HG03432 (cell line): ENCODE measurements at regions not wholly inside any gene's neighbourhood (a gene's known extent, or its start where the extent isn't known, plus 50 kb on each side); places are given as distances from the start of the nearest gene placed in this dataset.

Source experiments
- ATAC-seq: cut with Tn5 transposase; IDR thresholded peaks from one replicate; pipeline ENCODE4 v1.9.1; 2021; ENCODE audit warnings: mild to moderate bottlenecking, moderate library complexity; ENCODE audit not compliant: unreplicated experiment

- ATAC-seq = no peak
Measured at GRCh38 chr4:125155251-125155650, 159.5 kb upstream of the FAT4 start.

GRCh38 chr4:125140966-125141495 is 173.7 kb upstream of the FAT4 start:
- ATAC-seq = no peak

DNA sequence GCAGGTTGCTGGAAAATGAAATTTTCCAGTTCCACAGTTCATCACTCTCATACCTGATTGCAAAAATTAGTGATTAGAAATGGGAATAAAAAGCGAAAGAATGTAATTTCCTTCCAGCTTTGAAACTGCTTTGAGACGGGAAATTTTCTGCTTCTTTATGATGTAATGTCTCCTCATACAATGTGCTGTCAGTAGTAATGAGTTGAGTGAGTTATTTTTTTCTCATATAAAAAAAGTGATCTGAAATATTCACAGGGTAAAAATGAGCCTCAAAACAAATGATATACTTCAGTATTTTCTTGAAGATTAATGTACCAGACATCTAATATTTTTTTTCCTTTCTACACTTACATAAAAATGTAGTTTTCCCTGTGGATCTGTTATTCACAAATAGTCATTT is 179.1 kb upstream of the FAT4 start:
- ATAC-seq = no peak

GRCh38 chr4:125132729-125133128 is 182.0 kb upstream of the FAT4 start:
- ATAC-seq = no peak

DNA sequence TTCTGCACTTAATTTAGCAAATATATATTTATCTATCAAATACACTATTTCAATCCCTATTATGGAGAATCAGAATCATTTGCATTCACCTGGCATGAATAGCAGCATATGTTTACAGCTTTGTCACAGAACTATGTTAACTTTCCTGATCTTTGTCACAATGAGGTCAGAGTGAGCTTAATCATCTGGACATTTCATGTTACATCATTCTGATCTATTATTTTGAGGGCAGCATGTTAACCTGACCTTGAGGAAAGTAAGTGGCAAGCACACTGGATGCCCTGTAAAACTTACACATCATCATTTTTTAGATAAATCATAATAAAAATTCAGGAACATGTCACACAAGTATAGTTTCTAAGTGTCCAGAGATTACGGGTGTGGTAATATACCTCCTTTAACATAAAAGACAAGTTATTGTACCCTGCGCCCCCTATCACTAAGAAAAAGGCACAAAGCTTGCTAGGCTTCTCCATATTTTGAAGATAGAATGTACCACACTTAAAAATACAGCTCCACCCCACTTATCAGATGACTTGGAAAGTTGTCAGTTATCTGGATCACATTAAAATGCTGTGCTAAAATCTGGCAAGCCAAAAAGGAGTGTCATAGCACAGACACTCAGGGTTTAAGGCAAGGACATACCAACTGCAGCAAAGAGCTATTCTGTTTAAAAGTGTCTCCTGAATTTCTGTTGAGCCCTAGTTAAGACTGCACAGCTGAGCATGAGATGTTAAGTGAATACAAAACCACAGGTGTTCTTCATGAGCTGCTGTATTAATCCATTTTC is 182.7 kb upstream of the FAT4 start:
- no peak for ATAC-seq

GRCh38 chr4:125125276-125125675 is 189.5 kb upstream of the FAT4 start:
- no peak for ATAC-seq

- no peak for ATAC-seq
Measured at GRCh38 chr4:125123570-125124109, 191.1 kb upstream of the FAT4 start.

DNA sequence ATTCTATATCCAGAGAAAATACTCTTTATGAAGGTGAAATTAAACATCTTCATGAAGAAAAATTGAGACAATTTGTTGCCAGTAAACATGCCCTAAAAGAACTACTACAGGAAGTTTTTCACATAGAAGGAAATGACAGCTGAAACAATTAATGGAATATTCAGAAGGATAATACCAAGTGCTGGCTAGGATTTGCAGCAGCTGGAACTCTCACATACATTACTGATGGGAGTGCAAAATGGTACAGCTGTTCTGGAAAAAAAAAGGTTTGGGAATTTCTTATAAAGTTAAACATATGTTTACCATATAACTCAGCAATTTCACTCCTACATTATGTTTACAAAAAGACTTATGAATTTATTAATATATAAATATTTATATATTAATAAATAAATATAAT is 193.2 kb upstream of the FAT4 start:
- ATAC-seq = no peak

DNA sequence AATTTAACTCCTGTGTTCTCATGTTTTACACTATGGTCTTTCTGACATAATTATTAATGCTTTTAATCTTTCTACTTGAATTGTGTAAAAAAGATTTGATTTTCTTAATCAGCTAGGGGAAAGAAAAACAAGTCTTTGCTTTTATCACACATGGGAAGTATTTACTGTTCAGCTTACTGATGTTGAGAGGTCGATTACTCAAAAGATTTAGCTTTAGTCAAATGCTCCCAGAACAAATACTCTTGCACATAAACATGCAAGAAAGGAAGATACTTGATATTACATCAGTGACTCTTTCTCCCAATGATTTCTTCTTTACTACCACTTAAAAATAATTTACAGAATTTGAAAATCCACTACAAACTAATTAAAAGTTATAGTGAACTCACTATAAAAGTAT is 198.3 kb upstream of the FAT4 start:
- no peak for ATAC-seq

- ATAC-seq = no peak
Measured at GRCh38 chr4:125115941-125116340, 198.8 kb upstream of the FAT4 start.

DNA sequence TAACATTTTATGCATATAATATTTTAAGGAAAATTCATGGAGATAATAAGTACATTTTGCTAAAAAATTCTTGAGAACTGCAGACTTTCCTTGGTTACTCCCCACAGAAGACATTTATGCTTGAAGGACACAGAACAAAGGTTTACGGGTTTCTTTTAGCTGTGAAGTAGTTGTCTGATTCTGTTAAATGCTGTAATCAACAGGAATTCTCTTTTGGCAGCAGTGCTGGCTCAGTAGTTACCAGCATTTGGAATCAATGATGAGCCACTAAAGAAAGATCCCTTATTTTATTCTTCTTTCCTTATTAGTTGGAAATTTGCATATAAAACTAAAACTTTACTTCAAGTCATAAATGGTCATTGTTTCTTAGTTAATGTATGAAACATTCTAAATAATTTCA is 199.3 kb upstream of the FAT4 start:
- ATAC-seq = no peak

DNA sequence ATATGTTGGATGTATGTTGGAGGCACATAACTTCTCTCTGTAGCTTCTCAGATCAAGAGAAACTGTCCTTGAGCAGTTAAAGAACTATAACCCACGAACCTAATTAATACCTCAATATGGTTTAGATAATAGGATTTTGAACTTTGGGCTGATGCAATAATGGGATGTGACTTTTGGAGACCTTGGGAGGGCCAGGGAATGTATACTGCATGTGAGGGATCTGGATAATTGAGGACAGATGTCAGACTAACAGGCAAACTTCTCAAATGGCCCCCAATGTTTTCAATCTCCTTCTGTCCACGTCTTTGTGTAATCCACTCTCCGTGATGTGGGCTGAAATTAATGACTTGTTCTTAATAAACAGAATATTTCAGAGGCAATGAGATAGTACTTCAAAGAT is 202.2 kb upstream of the FAT4 start:
- no peak for ATAC-seq

- ATAC-seq = no peak
Measured at GRCh38 chr4:125111323-125111722, 203.4 kb upstream of the FAT4 start.

GRCh38 chr4:125105561-125105960 is 209.2 kb upstream of the FAT4 start:
- no peak for ATAC-seq

DNA sequence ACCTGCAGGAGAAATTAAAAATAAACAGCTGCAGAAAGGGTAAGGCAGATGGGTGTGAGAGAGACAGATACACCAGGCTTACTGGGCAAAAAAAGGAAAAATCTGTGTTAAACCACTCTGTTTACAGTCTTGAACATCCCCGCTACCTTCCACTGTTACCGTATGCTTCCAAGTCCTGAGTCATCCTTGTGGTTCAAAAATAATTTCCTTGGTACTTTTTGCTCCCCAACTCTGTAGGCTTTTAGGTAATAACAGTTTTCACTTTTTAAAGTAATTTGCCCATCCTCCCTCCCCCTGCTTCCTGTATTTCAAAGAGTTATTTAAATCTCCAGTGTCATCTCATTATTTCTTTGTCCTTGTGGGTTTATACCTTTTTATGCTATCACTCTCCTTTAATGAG is 210.1 kb upstream of the FAT4 start:
- no peak for ATAC-seq

- no peak for ATAC-seq
Measured at GRCh38 chr4:125101719-125102118, 213.0 kb upstream of the FAT4 start.

DNA sequence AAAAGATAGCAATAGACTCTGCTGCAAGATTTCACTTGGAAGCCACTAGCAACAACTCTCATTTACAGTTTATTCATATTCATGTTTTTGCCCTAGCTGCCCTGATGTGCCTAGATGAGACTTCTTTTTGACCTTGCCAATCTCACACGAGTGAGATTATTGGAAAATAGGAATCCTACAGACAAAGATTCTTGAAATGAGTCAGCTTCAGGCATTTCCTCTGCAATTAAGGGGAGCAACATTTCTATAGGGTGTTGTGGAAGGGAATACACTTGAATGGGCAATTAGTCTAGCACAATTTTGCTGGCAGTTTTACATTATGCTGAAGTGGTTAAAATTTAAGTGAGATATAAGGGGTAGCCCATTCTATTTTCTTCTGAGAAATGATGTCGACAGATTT is 217.0 kb upstream of the FAT4 start:
- ATAC-seq = no peak

GRCh38 chr4:125096662-125097061 is 218.1 kb upstream of the FAT4 start:
- ATAC-seq = no peak

- no peak for ATAC-seq
Measured at GRCh38 chr4:125091541-125091940, 223.2 kb upstream of the FAT4 start.

- no peak for ATAC-seq
Measured at GRCh38 chr4:125091101-125091500, 223.7 kb upstream of the FAT4 start.

GRCh38 chr4:125084608-125085007 is 230.1 kb upstream of the FAT4 start:
- no peak for ATAC-seq

- ATAC-seq = no peak
Measured at GRCh38 chr4:125082729-125083417, 231.9 kb upstream of the FAT4 start.
